GM13977 (cell line): ENCODE measurements at regions not wholly inside any gene's neighbourhood (a gene's known extent, or its start where the extent isn't known, plus 50 kb on each side); places are given as distances from the start of the nearest gene placed in this dataset.

Source experiments
- DNase-seq: peaks from one replicate; pipeline ENCODE4 v3.0.0; 2012; ENCODE audit warnings: low spot score
- in situ Hi-C: fragments of 300-500 bp; cut with MboI; formaldehyde crosslinking; loops from one replicate; pipeline ENCODE4 v1.12.0; 2022; ENCODE audit warnings: low sequenced_read_pairs, low pct_unique_long_range_greater_than_20kb, mixed read lengths, inconsistent platforms; ENCODE audit not compliant: unreplicated experiment
- TF ChIP-seq, protein P1 (sequence below): IDR thresholded peaks from 2 replicates; pipeline ENCODE4 v1.5.1; 2012; ENCODE audit warnings: mild to moderate bottlenecking, control low read depth; ENCODE audit not compliant: insufficient read depth; ENCODE audit errors: extremely low read depth, missing control alignments

DNA sequence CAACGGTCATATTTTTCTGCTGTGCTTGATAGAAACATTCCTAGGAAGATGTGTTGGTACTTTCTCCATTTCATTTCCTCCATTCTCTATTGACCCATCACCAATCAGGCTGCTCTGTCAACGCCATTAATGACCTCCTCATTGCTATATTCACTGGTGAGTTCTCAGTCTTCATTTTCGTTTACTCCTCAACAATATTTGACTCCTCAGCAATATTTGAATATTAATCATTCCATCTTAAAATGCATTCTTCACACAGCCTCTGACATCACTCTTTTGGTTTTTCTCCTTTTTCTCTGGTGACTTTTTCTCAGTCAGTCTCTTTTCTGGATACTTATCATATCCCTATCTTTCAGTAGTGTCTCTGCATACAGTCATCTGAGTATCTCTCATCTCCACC lies 323.5 kb upstream of the CRIM1 start:
- in situ Hi-C loops: no loop called here
- no peak for DNase-seq
- TF ChIP-seq, protein P1, sequence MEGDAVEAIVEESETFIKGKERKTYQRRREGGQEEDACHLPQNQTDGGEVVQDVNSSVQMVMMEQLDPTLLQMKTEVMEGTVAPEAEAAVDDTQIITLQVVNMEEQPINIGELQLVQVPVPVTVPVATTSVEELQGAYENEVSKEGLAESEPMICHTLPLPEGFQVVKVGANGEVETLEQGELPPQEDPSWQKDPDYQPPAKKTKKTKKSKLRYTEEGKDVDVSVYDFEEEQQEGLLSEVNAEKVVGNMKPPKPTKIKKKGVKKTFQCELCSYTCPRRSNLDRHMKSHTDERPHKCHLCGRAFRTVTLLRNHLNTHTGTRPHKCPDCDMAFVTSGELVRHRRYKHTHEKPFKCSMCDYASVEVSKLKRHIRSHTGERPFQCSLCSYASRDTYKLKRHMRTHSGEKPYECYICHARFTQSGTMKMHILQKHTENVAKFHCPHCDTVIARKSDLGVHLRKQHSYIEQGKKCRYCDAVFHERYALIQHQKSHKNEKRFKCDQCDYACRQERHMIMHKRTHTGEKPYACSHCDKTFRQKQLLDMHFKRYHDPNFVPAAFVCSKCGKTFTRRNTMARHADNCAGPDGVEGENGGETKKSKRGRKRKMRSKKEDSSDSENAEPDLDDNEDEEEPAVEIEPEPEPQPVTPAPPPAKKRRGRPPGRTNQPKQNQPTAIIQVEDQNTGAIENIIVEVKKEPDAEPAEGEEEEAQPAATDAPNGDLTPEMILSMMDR: no peak

DNA sequence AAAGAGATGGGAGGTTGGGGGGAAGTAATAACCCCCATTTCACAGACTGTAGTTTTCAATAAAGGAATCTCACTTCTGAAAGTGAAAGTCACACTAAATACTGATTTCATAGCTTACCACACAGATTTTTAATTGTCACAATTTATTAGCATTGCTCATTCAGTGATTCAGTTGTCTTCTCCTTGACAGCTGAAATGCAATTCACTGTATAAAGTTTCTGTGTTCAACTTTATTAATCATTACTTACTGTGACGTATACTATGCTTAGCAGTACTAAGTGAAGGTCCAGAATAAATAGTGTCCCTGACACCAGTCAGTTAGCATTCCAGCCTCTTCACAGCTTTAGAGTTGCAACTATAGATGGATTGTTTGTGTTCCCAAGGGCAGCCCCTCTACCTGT lies 324.1 kb upstream of the CRIM1 start:
- TF ChIP-seq, protein P1: no peak
- in situ Hi-C loops: no loop called here
- DNase-seq: no peak

DNA sequence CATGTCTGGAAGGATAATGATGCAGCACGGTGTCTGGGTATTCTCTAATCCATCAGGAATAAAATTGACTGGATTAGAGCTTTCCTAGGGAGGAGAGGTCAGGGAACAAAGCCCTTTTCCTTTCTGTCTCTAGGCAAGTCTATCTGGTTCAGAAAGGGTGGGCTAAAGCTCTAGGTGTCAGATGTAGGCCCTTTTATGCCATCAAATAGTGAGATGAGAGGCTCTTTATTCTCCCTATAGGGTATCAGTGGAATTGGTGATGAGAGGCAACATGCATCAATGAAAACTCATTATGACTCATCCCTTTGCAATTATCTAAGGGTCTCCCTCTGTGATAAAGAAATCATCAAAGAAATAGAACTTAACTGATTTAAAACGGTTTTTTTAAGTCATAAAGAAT lies 328.0 kb upstream of the CRIM1 start:
- DNase-seq: no peak
- in situ Hi-C loops: no loop called here
- TF ChIP-seq, protein P1: no peak

DNA sequence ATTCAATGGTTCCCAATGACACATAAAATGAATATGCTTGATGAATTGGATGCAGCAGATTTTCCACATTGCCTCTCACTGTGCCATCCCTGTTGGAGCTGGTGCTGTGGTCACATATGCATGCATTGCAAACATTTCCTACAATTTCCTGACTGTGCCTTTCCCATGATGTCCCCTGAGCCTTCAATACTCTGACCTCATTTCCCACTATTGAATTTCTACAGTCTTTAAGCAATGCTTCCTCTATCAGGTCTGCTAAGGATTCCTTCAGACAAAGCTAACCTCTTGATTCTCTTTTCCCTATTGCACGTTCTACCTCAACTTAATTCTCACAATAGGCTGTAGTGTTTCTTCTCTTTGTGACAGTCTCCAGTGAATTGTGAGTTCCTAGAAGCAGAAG lies 342.5 kb upstream of the CRIM1 start:
- in situ Hi-C loops: no loop called here
- TF ChIP-seq, protein P1: no peak
- DNase-seq: no peak

DNA sequence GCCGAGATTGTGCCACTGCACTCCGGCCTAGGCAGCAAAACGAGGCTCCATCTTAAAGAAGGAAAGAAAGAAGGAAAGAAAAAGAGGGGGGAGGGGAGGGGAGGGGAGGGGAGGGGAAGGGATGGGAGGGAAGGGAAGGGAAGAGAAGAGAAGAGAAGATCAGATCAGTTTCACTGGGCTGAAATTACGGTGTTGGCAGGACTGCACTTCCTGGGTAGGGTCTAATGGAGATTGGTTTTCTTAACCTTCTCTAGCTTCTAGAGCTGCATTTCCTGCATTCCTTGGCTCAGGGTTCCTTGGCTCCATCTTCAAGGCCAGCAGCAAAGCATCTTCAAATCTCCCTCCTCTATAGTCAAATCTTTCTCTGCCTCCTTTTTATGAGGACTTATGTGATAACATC lies 349.1 kb upstream of the CRIM1 start:
- TF ChIP-seq, protein P1: no peak
- in situ Hi-C loops: no loop called here
- DNase-seq: no peak

DNA sequence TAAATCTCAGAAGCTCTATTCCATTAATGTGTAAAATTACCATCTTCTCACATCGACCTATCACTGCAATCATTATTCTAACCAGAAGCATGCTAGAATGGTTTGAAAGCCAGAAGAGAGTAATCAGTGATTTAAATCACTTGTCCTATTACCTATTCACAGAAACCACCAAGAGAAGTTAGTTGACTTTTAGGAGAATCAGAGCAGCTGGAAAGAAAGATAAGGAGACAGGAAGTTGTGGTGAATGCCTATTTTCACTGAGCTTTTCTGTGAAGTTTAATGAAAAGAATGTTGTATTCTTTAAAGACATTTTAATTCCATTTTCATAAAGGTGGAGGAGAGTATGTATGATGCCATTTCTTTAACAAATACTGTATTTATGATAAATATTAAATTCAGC lies 352.6 kb upstream of the CRIM1 start:
- DNase-seq: no peak
- in situ Hi-C loops: no loop called here
- TF ChIP-seq, protein P1: no peak

DNA sequence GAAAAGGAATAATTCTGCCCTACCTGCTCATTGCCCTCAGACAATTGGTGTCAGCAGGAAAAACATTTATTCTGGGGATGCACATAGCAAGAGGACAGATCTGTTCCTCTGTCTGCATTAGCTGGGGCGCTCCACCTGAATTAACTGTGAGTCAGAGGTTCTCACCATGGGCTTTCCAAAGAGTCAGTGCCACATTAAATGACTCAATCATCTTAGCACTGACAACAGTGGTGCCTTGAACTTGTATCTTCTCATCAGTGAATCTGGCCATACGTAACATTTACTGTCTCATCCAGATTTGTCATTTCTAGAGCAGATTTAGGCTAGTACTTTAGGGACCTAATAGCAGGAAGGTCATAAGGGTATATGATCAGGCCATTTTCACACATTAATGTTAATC lies 358.1 kb upstream of the CRIM1 start:
- no peak for DNase-seq
- in situ Hi-C loops: no loop called here
- TF ChIP-seq, protein P1: no peak
